ENCODE measurements at regions not wholly inside any gene's neighbourhood (a gene's known extent, or its start where the extent isn't known, plus 50 kb on each side); places are given as distances from the start of the nearest gene placed in this dataset.

DNA sequence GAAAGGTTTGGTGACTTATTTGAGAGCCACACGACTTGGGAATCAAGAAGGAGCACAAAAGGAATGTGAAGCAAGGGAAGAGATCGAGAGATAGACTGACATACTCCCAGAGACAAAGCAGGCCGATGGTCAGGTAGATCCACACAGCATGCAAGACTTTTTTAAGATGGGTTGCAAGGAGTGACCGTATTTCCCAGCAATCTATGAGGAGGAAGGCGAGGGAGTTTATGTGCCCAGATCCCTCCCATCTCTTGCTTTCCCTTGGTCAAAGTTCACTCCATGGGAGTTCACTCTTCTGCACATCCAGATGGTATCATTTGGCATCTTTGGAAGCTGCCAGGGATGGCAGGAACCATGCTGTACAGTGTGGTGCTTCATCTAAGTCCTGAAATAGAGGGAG lies 148.9 kb downstream of the RMI1 start:
- no peaks in the 10 kb centered on the region for H3K36me3 ChIP-seq
- no peak overlapping the region for H3K4me3 ChIP-seq
- no peaks in the 10 kb centered on the region for H3K4me1 ChIP-seq (ENCODE audit: insufficient read depth)
- no peak overlapping the region for H3K27ac ChIP-seq
- intact Hi-C loops (cut with DNase I): no loop called here
- H3K9me3 ChIP-seq: no peaks in the 10 kb centered on the region
- H3K27me3 ChIP-seq: no peaks in the 10 kb centered on the region
- no peak for DNase-seq
- WGBS, 3 donors: 70 to 76% (median 74%) methylated on average over 5 of the region's 5 CpGs
- TF ChIP-seq CTCF (IDR thresholded peaks at IDR 0.05): no peak
- no peak for TF ChIP-seq EP300 (IDR thresholded peaks at IDR 0.05)
- TF ChIP-seq POLR2A (IDR thresholded peaks at IDR 0.05): no peak

- no peak overlapping the region for H3K4me3 ChIP-seq
- intact Hi-C loops (cut with DNase I): no loop called here
- TF ChIP-seq EP300 (IDR thresholded peaks at IDR 0.05) (no peak), POLR2A (IDR thresholded peaks at IDR 0.05) (no peak)
Observed at GRCh38 chr9:84136119-84136868, 155.7 kb downstream of the RMI1 start.

GRCh38 chr9:84137968-84138367 lies 157.4 kb downstream of the RMI1 start:
- H3K36me3 ChIP-seq: no peaks in the 10 kb centered on the region
- no peak overlapping the region for H3K4me3 ChIP-seq
- H3K27ac ChIP-seq: no peak overlapping the region
- no peak for TF ChIP-seq EP300 (IDR thresholded peaks at IDR 0.05)
- TF ChIP-seq POLR2A (IDR thresholded peaks at IDR 0.05): no peak
- no peak for TF ChIP-seq CTCF (IDR thresholded peaks at IDR 0.05)
- no peak for DNase-seq
- H3K9me3 ChIP-seq: no peaks in the 10 kb centered on the region
- H3K27me3 ChIP-seq: no peaks in the 10 kb centered on the region
- intact Hi-C loops (cut with DNase I): no loop called here
- H3K4me1 ChIP-seq (ENCODE audit: insufficient read depth): peaks cover 5% of the 10 kb centered on the region
- WGBS, 3 donors: 83 to 93% (median 89%) methylated on average over 2 of the region's 2 CpGs

More at GRCh38 chr9:84136119-84136868, 155.7 kb downstream of the RMI1 start:
- H3K27me3 ChIP-seq: no peaks in the 10 kb centered on the region
- no peaks in the 10 kb centered on the region for H3K36me3 ChIP-seq
- WGBS, 3 donors: 49 to 61% (median 56%) methylated on average over 13 of the region's 13 CpGs
- no peak for DNase-seq
- H3K4me1 ChIP-seq (ENCODE audit: insufficient read depth): peaks cover 5% of the 10 kb centered on the region
- no peaks in the 10 kb centered on the region for H3K9me3 ChIP-seq
- H3K27ac ChIP-seq: no peak overlapping the region

DNA sequence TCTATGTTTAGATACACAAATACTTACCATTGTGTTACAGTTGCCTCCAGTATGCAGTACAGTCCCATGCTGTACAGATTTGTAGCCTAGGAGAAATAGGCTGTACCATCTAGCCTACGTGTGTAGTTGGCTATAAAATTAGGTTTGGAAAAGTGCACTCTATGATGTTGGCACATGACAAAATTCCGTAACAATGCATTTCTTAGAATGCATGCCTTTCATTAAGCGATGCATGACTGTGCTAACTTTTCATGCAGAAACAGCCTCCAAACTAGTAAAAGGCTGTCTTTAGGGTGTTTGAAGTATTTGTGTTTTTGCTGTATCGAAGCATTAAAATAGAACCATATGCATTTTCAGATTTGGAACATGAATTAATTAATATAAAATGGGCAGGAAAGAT lies 157.9 kb downstream of the RMI1 start:
- H3K36me3 ChIP-seq: no peaks in the 10 kb centered on the region
- 93 to 97% (median 93%) methylated on average over 4 of the region's 4 CpGs for WGBS, 3 donors
- peaks cover 5% of the 10 kb centered on the region for H3K4me1 ChIP-seq (ENCODE audit: insufficient read depth)
- no peak overlapping the region for H3K4me3 ChIP-seq
- intact Hi-C loops (cut with DNase I): no loop called here
- no peaks in the 10 kb centered on the region for H3K27me3 ChIP-seq
- no peak for TF ChIP-seq EP300 (IDR thresholded peaks at IDR 0.05)
- TF ChIP-seq POLR2A (IDR thresholded peaks at IDR 0.05): no peak
- TF ChIP-seq CTCF (IDR thresholded peaks at IDR 0.05): no peak
- no peaks in the 10 kb centered on the region for H3K9me3 ChIP-seq
- no peak for DNase-seq
- H3K27ac ChIP-seq: no peak overlapping the region

GRCh38 chr9:84139296-84140070 lies 158.9 kb downstream of the RMI1 start:
- DNase-seq: peak; percentile 36 to 61 (median 49)
- intact Hi-C loops (cut with DNase I): no loop called here
- Histone ChIP-seq H3K9me3 (no peaks in the 10 kb centered on the region), H3K27ac (no peak overlapping the region), H3K4me3 (no peak overlapping the region), H3K36me3 (no peaks in the 10 kb centered on the region), H3K4me1 (ENCODE audit: insufficient read depth) (peaks cover 5% of the 10 kb centered on the region), H3K27me3 (no peaks in the 10 kb centered on the region)
- 11 to 30% (median 16%) methylated on average over 11 of the region's 11 CpGs for WGBS, 3 donors
- TF ChIP-seq EP300 (IDR thresholded peaks at IDR 0.05): no peak
- TF ChIP-seq POLR2A (IDR thresholded peaks at IDR 0.05): no peak
- TF ChIP-seq CTCF (IDR thresholded peaks at IDR 0.05): no peak

All from ovary (tissue), 7 donors.